T47D (cell line): ENCODE measurements at regions not wholly inside any gene's neighbourhood (a gene's known extent, or its start where the extent isn't known, plus 50 kb on each side); places are given as distances from the start of the nearest gene placed in this dataset.

ENCODE experiments used
- DNase-seq, 2 experiments: peaks; one replicate each; pipeline versions ENCODE4 v3.0.0 to v3.0.0-alpha.2; 2011 to 2012; ENCODE audit warnings: low read depth in 1 of 2, low spot score in 1 of 2
- JUND ChIP-seq: IDR thresholded peaks from 2 replicates; pipeline ENCODE4 v1.6.1; 2012; ENCODE audit warnings: low read depth
- in situ Hi-C: cut with HindIII; loops from 2 replicates; pipeline ENCODE4 v1.10.0; 2016; ENCODE audit warnings: low sequenced_read_pairs, low pct_unique_long_range_greater_than_20kb

DNA sequence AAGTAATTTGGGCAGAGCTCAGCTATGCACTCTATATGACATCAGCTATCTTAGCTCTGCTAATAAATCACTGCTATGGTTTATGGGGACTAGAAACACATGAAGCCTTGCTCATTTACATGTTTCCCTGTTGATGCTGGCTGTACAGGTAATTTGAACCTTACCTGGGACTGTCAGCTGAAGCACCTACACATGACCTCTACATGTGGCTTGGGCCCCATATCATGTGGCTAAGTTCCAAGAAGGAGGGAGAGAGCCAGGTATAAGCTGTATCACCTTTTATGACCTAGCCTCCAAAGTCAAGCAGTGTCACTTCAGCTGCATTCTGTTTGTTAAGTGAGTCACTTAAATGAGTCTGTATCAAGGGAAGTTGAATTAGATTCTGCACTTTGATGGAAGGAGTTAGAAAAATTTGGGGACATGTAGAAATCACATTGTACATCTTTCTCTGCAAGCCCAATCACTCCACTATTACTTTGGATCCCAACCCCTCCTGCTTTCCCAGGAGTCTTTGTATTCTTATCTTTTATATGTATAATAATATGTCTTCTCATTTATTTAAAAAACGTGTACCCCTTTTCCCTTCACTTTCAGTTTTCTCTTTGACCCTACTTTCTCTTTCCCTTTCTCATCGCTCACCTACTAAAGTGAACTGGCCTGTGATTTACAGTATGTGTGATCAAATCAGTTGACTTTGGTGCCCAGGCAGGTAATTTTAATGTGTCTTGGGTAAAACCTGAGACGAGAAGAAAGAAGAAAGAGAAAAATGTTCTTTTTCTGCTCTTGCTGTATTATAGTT is 53.4 kb upstream of the PRKACB start:
- in situ Hi-C loops, result no loop called here
- DNase-seq, result no peak
- no peak for TF ChIP-seq JUND

GRCh38 chr1:84089867-84090266 is 54.2 kb upstream of the PRKACB start:
- TF ChIP-seq JUND, result no peak
- no peak for DNase-seq
- in situ Hi-C loops, result no loop called here

- in situ Hi-C loops, result no loop called here
- no peak for TF ChIP-seq JUND
- no peak for DNase-seq
These were observed 54.6 kb upstream of the PRKACB start for GRCh38 chr1:84089465-84089864.

- in situ Hi-C loops, result no loop called here
- DNase-seq, result no peak
- TF ChIP-seq JUND, result no peak
These were observed 57.5 kb upstream of the PRKACB start for GRCh38 chr1:84086616-84087015.

GRCh38 chr1:84086189-84086588 is 57.9 kb upstream of the PRKACB start:
- TF ChIP-seq JUND, result no peak
- no peak for DNase-seq
- in situ Hi-C loops, result no loop called here

DNA sequence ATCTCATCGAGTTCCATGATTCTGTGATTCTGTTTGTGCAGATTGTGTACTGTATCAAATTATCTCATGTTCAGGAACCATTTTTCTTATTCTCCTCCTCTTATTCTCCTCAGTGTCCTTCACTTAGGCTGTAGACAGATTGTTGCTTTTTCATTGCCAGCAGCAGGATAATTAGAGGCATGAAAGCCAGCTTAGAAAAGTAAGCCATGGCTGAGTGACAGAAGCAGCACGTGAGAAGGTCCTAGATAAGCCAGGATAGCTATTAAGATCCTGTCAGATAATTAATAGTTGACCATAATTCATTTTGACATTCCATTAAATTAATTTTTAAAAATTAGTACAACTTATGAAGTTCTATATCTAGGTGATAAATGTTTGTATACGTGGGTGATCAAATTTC is 60.8 kb upstream of the PRKACB start:
- in situ Hi-C loops, result no loop called here
- TF ChIP-seq JUND, result no peak
- no peak for DNase-seq

- in situ Hi-C loops, result no loop called here
- no peak for TF ChIP-seq JUND
- DNase-seq, result no peak
These were observed 65.2 kb upstream of the PRKACB start for GRCh38 chr1:84078842-84079202.

DNA sequence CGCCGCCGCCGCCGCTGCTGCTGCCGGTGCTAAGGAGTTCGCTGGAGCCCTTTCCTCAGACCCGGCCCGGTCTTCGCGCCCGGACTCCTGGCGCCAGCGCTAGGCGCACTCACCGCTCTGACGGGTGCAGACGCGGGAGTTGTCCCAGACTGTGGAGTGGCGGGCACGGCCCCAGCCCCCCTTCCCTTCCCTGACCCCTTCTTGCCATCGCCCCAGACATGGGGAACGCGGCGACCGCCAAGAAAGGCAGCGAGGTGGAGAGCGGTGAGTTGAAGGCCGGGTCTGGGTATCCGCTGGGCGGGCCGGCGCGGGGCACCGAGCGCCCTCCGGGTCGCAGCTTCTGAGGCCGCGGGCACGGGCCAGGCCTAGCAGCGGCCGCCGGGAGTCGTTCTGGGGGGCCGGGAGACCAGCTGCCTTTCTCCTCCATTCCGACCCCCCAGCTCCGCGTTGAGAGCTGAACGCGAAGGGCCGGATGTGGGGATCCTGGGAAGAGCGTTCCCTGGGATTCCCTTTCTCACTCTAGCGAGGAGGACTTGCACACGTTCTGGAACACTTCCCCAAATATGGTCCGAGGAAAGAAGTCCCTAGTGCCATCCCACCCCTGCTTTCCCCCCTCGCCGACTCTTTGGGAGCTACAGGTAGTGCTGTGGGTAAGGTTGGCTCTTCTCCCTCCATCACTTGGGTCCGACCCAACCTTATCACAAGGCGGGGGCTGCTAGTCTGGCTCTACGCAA is 65.8 kb upstream of the PRKACB start:
- DNase-seq, result peak in 1 of 2 experiments; percentile 5
- no peak for TF ChIP-seq JUND
- in situ Hi-C loops, result no loop called here

DNA sequence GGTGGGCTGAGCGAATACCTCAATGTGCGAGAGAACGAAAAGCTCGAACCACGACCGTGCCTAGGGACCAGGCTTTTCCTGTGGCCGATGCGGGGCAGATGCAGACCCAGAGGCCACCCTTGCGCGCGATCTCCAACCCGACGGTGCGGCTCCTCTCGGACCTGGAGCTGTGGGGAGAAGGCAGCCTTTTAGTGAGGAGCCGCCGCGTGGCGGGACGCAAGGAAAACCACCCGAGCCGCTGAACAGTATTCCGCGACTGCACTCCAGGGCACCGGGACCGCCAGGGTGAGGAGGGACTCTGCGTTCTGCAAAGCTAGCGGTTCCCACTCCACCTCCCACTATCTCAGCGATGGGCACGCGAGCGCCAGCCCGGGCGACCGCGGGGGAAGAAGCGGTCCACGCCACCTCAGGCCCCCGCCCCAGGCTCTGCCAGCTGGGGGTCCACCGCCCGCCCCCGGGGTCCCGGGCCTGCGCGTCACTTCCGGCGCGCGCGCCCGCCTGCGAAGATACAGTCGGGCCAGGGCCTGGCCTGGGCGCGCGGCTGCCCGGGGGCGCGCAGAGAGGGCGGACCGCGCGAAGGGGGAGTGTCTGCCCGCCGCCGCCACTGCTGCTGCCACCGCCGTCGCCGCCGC is 66.5 kb upstream of the PRKACB start:
- peak; percentile 58 to 80 for DNase-seq
- in situ Hi-C loops, result no loop called here
- TF ChIP-seq JUND, result no peak

DNA sequence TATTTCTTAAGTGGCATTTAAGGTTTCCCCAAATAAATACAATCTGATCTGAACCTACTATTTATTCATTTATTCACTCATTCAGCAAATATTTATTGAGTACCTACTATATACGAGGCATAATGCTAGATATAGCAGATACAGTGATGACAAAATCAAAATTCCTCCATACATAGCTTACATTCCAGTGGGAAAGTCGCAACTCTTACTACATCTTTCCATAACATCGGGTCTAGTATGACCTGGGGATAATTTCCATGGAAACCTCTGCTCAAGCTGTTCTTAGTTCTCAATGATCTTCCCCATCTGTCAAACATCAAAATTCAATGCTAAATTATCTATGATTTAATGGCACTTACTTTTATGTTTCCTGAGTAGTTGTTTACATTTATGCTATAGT is 70.8 kb upstream of the PRKACB start:
- in situ Hi-C loops, result no loop called here
- DNase-seq, result peak in 1 of 2 experiments; percentile 11
- TF ChIP-seq JUND, result no peak; the same call in 1 of the 2 replicates

DNA sequence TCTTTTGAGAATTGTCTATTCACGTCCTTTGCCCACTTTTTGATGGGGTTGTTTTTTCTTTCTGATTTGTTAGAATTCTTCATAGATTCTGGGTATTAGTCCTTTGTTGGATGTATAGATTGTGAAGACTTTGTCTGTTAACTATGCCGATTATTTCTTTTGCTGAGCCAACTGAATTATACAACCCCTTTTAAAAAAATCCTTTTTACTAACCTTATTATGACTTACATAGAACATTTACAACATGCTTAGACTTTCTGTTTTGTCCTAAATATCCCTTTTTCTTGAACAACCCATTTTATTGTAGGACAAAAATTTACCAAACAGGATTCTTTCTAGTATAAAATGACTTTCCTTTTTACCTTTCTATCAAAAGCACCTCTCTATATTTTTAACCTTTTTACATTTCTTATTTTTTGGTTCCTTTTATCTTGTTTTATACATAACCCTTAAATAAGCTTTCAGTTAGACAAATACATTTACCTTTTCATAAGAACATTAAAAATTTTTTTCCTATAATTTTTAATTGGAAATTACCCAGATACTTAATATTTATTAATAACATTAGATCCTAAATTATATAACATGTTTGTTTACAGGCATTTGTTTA is 70.4 kb upstream of the TTLL7 start:
- in situ Hi-C loops, result no loop called here
- no peak for TF ChIP-seq JUND
- DNase-seq, result peak in 1 of 2 experiments; percentile 5

DNA sequence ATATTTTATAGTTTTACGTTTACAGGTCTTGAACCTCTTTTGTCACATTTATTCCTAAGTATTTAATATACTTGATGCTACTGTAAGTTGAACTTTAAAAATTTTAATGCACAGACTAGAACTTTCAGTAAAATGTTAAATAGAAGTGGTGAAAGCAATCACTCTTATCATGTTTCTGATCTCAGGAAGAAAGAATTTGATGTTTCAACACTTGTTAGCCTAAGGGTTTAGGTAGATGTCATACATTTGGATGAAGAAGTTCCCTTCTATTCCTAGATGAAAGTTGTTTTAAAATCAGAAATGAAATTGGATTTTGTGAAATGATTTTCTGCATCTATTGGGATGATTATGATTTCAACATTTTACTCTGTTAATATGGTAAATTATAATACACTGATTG is 63.6 kb upstream of the TTLL7 start:
- no peak for TF ChIP-seq JUND
- no peak for DNase-seq
- in situ Hi-C loops, result no loop called here

GRCh38 chr1:84061336-84061735 is 62.4 kb upstream of the TTLL7 start:
- in situ Hi-C loops, result no loop called here
- no peak for DNase-seq
- TF ChIP-seq JUND, result no peak
